C4-2B (cell line): ENCODE measurements at regions not wholly inside any gene's neighbourhood (a gene's known extent, or its start where the extent isn't known, plus 50 kb on each side); places are given as distances from the start of the nearest gene placed in this dataset.

ENCODE experiments used
- H3K27ac ChIP-seq: fragments of 450-650 bp; 2 replicates; pipeline ENCODE4 v1.5.1; 2017
- CTCF ChIP-seq: fragments of 450-650 bp; conservative IDR thresholded peaks from 2 replicates; pipeline ENCODE4 v1.5.1; 2017; ENCODE audit warnings: mild to moderate bottlenecking
- ZFX ChIP-seq: fragments of 450-650 bp; IDR thresholded peaks from 2 replicates; pipeline ENCODE4 v1.6.1; 2017

GRCh38 chr16:52283584-52284375 is 263.2 kb downstream of the TOX3 start:
- H3K27ac ChIP-seq = no peak overlapping the region
- no peak for TF ChIP-seq ZFX
- TF ChIP-seq CTCF = no peak

- TF ChIP-seq ZFX (no peak), CTCF (no peak)
- no peak overlapping the region for H3K27ac ChIP-seq
Measured at GRCh38 chr16:52283018-52283417, 263.9 kb downstream of the TOX3 start.

- H3K27ac ChIP-seq = no peak overlapping the region
- TF ChIP-seq ZFX (no peak), CTCF (no peak)
Measured at GRCh38 chr16:52280086-52280485, 266.9 kb downstream of the TOX3 start.

- TF ChIP-seq ZFX = no peak
- TF ChIP-seq CTCF = no peak
- no peak overlapping the region for H3K27ac ChIP-seq
Measured at GRCh38 chr16:52271088-52271750, 275.7 kb downstream of the TOX3 start.

- no peak overlapping the region for H3K27ac ChIP-seq
- TF ChIP-seq CTCF (no peak), ZFX (no peak)
Measured at GRCh38 chr16:52265446-52265861, 281.5 kb downstream of the TOX3 start.

GRCh38 chr16:52257534-52257933 is 289.4 kb downstream of the TOX3 start:
- no peak overlapping the region for H3K27ac ChIP-seq
- no peak for TF ChIP-seq ZFX
- no peak for TF ChIP-seq CTCF

- H3K27ac ChIP-seq = no peak overlapping the region
- TF ChIP-seq CTCF (no peak), ZFX (no peak)
Measured at GRCh38 chr16:52256310-52257078, 290.4 kb downstream of the TOX3 start.
